ENCODE measurements at regions not wholly inside any gene's neighbourhood (a gene's known extent, or its start where the extent isn't known, plus 50 kb on each side); places are given as distances from the start of the nearest gene placed in this dataset.

GRCh38 chr16:79400462-79401149, 199.9 kb downstream of the MAF start:
- Histone ChIP-seq H3F3A (ENCODE audit: insufficient read depth, low read length) (no peaks in the 10 kb centered on the region), H3K9ac (ENCODE audit: low read length) (no peak overlapping the region), H4K20me1 (ENCODE audit: insufficient read depth, low read length) (no peaks in the 10 kb centered on the region), H3K27me3 (ENCODE audit: insufficient read depth, low read length) (no peaks in the 10 kb centered on the region), H3K4me2 (ENCODE audit: low read length) (no peak overlapping the region), H3K79me2 (ENCODE audit: insufficient read depth, low read length) (no peaks in the 10 kb centered on the region), H3K9me3 (ENCODE audit: low read length) (no peaks in the 10 kb centered on the region), H3K36me3 (ENCODE audit: insufficient read depth, low read length) (no peaks in the 10 kb centered on the region), H3K27ac (ENCODE audit: low read depth, low read length, poor library complexity, severe bottlenecking) (no peak overlapping the region), H3K4me3 (ENCODE audit: low read depth, low read length, poor library complexity, severe bottlenecking) (no peak overlapping the region), H3K9me2 (ENCODE audit: low read depth, low read length) (no peaks in the 10 kb centered on the region), H3K4me1 (ENCODE audit: insufficient read depth, low read length, severe bottlenecking) (no peaks in the 10 kb centered on the region), H2AFZ (ENCODE audit: low read length) (no peak overlapping the region)
- TF ChIP-seq CTCF (IDR thresholded peaks at IDR 0.05; ENCODE audit: low read length) (no peak), EZH2 (IDR thresholded peaks at IDR 0.05; ENCODE audit: borderline replicate concordance, low read length) (no peak)

GRCh38 chr16:79395591-79395990, 204.9 kb downstream of the MAF start:
- Histone ChIP-seq H3K27ac (ENCODE audit: low read depth, low read length, poor library complexity, severe bottlenecking) (no peak overlapping the region), H3K27me3 (ENCODE audit: insufficient read depth, low read length) (no peaks in the 10 kb centered on the region), H2AFZ (ENCODE audit: low read length) (no peak overlapping the region), H4K20me1 (ENCODE audit: insufficient read depth, low read length) (no peaks in the 10 kb centered on the region), H3K4me1 (ENCODE audit: insufficient read depth, low read length, severe bottlenecking) (no peaks in the 10 kb centered on the region), H3K9ac (ENCODE audit: low read length) (no peak overlapping the region), H3K9me3 (ENCODE audit: low read length) (no peaks in the 10 kb centered on the region), H3K4me3 (ENCODE audit: low read depth, low read length, poor library complexity, severe bottlenecking) (no peak overlapping the region), H3F3A (ENCODE audit: insufficient read depth, low read length) (no peaks in the 10 kb centered on the region), H3K4me2 (ENCODE audit: low read length) (no peak overlapping the region), H3K79me2 (ENCODE audit: insufficient read depth, low read length) (no peaks in the 10 kb centered on the region), H3K9me2 (ENCODE audit: low read depth, low read length) (no peaks in the 10 kb centered on the region), H3K36me3 (ENCODE audit: insufficient read depth, low read length) (no peaks in the 10 kb centered on the region)
- TF ChIP-seq CTCF (IDR thresholded peaks at IDR 0.05; ENCODE audit: low read length) = no peak
- TF ChIP-seq EZH2 (IDR thresholded peaks at IDR 0.05; ENCODE audit: borderline replicate concordance, low read length) = no peak

- H3K4me3 ChIP-seq (ENCODE audit: low read depth, low read length, poor library complexity, severe bottlenecking) = no peak overlapping the region
- TF ChIP-seq CTCF (IDR thresholded peaks at IDR 0.05; ENCODE audit: low read length) (no peak), EZH2 (IDR thresholded peaks at IDR 0.05; ENCODE audit: borderline replicate concordance, low read length) (no peak)
Observed at GRCh38 chr16:79394206-79394605, 206.3 kb downstream of the MAF start.

More at GRCh38 chr16:79394206-79394605, 206.3 kb downstream of the MAF start:
- H3K9ac ChIP-seq (ENCODE audit: low read length) = no peak overlapping the region
- no peaks in the 10 kb centered on the region for H3K27me3 ChIP-seq (ENCODE audit: insufficient read depth, low read length)
- no peak overlapping the region for H3K4me2 ChIP-seq (ENCODE audit: low read length)
- H3K27ac ChIP-seq (ENCODE audit: low read depth, low read length, poor library complexity, severe bottlenecking) = no peak overlapping the region
- no peaks in the 10 kb centered on the region for H3F3A ChIP-seq (ENCODE audit: insufficient read depth, low read length)
- no peaks in the 10 kb centered on the region for H4K20me1 ChIP-seq (ENCODE audit: insufficient read depth, low read length)
- no peak overlapping the region for H2AFZ ChIP-seq (ENCODE audit: low read length)
- H3K36me3 ChIP-seq (ENCODE audit: insufficient read depth, low read length) = no peaks in the 10 kb centered on the region
- H3K79me2 ChIP-seq (ENCODE audit: insufficient read depth, low read length) = no peaks in the 10 kb centered on the region
- H3K9me3 ChIP-seq (ENCODE audit: low read length) = no peaks in the 10 kb centered on the region
- H3K4me1 ChIP-seq (ENCODE audit: insufficient read depth, low read length, severe bottlenecking) = no peaks in the 10 kb centered on the region
- H3K9me2 ChIP-seq (ENCODE audit: low read depth, low read length) = no peaks in the 10 kb centered on the region
